HEK293T (cell line): ENCODE measurements at regions not wholly inside any gene's neighbourhood (a gene's known extent, or its start where the extent isn't known, plus 50 kb on each side); places are given as distances from the start of the nearest gene placed in this dataset.
A peak's percentile ranks its signal among the peaks of the same experiment; 100 is the strongest.

Source experiments
- CTCF ChIA-PET: fragments of 350-600 bp; formaldehyde crosslinking; extraction: SDS; loops from one replicate; lab custom pipeline; 2021; ENCODE audit warnings: antibody characterized with exemption, inconsistent platforms; lab: Yijun Ruan, JAX
- POLR2A ChIA-PET: fragments of 350-600 bp; formaldehyde crosslinking; extraction: SDS; loops from one replicate; lab custom pipeline; 2020; ENCODE audit warnings: antibody characterized with exemption, inconsistent platforms; lab: Yijun Ruan, JAX
- DNase-seq: peaks from one replicate; pipeline ENCODE4 v3.0.0; 2012; ENCODE audit warnings: mixed read lengths; ENCODE audit errors: extremely low spot score
- ARNT ChIP-seq: fragments of 450-650 bp; IDR thresholded peaks from 2 replicates; pipeline ENCODE4 v1.6.1; 2017; ENCODE audit warnings: mild to moderate bottlenecking
- BHLHE40 ChIP-seq: fragments of 450-650 bp; IDR thresholded peaks from 2 replicates; pipeline ENCODE4 v1.6.1; 2016; ENCODE audit warnings: mild to moderate bottlenecking, moderate library complexity, borderline replicate concordance
- CTBP1 ChIP-seq: fragments of 450-650 bp; IDR thresholded peaks from 2 replicates; pipeline ENCODE4 v1.6.1; 2016; ENCODE audit warnings: borderline replicate concordance
- ELF4 ChIP-seq: fragments of 450-650 bp; IDR thresholded peaks from 2 replicates; pipeline ENCODE4 v1.6.1; 2017; ENCODE audit warnings: antibody characterized with exemption
- FOXA1 ChIP-seq: fragments of 450-650 bp; IDR thresholded peaks from 2 replicates; pipeline ENCODE4 v1.6.1; 2016; ENCODE audit warnings: mild to moderate bottlenecking
- FOXK2 ChIP-seq: fragments of 450-650 bp; IDR thresholded peaks from 2 replicates; pipeline ENCODE4 v1.6.1; 2016; ENCODE audit warnings: mild to moderate bottlenecking
- FOXM1 ChIP-seq: fragments of 450-650 bp; IDR thresholded peaks from 2 replicates; pipeline ENCODE4 v1.6.1; 2017; ENCODE audit warnings: mild to moderate bottlenecking, borderline replicate concordance
- HDGF ChIP-seq: fragments of 450-650 bp; IDR thresholded peaks from 2 replicates; pipeline ENCODE4 v1.6.1; 2017; ENCODE audit warnings: antibody characterized with exemption, borderline replicate concordance
- L3MBTL2 ChIP-seq: fragments of 450-650 bp; conservative IDR thresholded peaks from 2 replicates; pipeline ENCODE4 v1.6.1; 2016; ENCODE audit warnings: mild to moderate bottlenecking
- LEF1 ChIP-seq: fragments of 450-650 bp; IDR thresholded peaks from 2 replicates; pipeline ENCODE4 v1.6.1; 2017; ENCODE audit warnings: mild to moderate bottlenecking, borderline replicate concordance
- NFRKB ChIP-seq: fragments of 450-650 bp; IDR thresholded peaks from 2 replicates; pipeline ENCODE4 v1.6.1; 2016; ENCODE audit warnings: mild to moderate bottlenecking, moderate library complexity
- PKNOX1 ChIP-seq: fragments of 450-650 bp; IDR thresholded peaks from 2 replicates; pipeline ENCODE4 v1.6.1; 2016
- SP1 ChIP-seq: fragments of 450-650 bp; IDR thresholded peaks from 2 replicates; pipeline ENCODE4 v1.6.1; 2017
- SUZ12 ChIP-seq: fragments of 450-650 bp; IDR thresholded peaks from 2 replicates; pipeline ENCODE4 v1.6.1; 2016; ENCODE audit warnings: mild to moderate bottlenecking
- TARDBP ChIP-seq: fragments of 450-650 bp; IDR thresholded peaks from 2 replicates; pipeline ENCODE4 v1.6.1; 2016
- ZNF384 ChIP-seq: fragments of 450-650 bp; IDR thresholded peaks from 2 replicates; pipeline ENCODE4 v1.6.1; 2016

- POLR2A ChIA-PET, result no interaction called here
- CTCF ChIA-PET, result interaction anchor here (0.6 kb wide), 1 partner anchor 202 kb away, joined by 3 read pairs; no protein-coding TSS in a partner anchor
- DNase-seq, result no peak
- TF ChIP-seq HDGF (no peak), FOXM1 (no peak), CTBP1 (no peak), ZNF384 (no peak), TARDBP (no peak), SP1 (no peak), NFRKB (no peak)
Observed at GRCh38 chr22:49636649-49637048, 191.0 kb downstream of the BRD1 start.

DNA sequence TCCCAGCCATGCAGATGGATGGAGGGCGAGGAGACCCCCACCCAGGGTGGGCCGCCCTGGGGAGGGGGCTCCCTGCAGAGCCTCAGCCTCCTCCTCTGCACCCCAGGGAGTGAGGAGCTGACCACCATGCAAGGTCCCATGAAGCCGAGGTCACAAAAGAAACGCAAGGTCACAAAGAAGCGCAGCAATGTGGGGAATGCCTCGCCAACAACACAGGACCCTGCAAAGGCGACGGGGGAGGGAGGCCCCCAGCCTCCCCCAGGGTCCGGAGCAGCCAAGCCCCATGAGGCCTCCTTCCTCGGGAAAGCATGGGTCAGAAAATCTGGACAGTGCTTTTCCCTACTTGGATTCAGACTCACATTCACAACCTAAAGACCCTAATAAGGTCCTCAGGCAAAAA, 191.5 kb downstream of the BRD1 start:
- no peak for DNase-seq
- ChIA-PET CTCF (no interaction called here), POLR2A (no interaction called here)
- TF ChIP-seq PKNOX1 (no peak), TARDBP (no peak), ARNT (no peak), FOXM1 (no peak), SP1 (no peak), ZNF384 (no peak), NFRKB (no peak), BHLHE40 (no peak), FOXA1 (no peak), L3MBTL2 (no peak), ELF4 (no peak), LEF1 (no peak), SUZ12 (no peak)

DNA sequence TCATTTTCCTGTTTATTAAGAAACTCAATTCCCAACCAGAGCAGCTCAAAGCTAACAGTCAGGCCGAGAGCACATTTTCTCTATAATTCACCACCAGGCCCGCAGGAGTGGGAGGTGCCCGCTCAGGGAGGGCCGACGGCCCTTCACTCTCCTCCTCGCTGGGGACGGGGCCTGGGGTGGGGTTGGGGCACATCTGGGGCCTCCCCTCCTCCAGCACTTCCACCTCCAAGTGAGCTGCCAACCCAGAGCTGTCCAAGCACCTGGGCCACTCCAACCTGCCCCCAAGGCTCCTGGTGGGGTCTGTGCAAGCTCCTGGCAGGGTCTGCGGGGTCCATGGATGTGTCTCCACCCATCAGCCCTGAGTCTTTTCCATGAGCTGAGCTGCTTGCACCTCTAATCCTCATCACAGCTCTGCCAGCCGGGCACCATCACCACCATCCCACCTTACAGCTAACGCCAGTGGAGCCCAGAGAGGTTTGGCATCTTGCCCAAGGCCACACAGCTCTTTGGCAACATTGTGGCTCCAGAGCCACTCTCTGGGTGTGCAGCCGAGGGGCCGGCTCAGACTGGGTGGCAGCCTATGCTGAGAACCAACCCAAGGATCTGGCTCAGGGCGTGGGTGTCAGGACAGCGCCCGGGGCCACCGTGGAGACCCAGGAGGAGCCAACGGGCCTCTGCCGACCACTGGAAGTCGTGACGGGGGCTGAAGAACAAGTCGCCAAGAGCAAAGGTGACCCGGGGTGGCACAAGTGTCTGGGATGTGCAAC, 193.5 kb downstream of the BRD1 start:
- ChIA-PET CTCF (no interaction called here), POLR2A (no interaction called here)
- TF ChIP-seq TARDBP (no peak), LEF1 (no peak), FOXK2 (no peak), CTBP1 (no peak), PKNOX1 (no peak), FOXA1 (no peak), NFRKB (no peak), SUZ12 (no peak), ARNT (no peak), SP1 (no peak)
- no peak for DNase-seq

DNA sequence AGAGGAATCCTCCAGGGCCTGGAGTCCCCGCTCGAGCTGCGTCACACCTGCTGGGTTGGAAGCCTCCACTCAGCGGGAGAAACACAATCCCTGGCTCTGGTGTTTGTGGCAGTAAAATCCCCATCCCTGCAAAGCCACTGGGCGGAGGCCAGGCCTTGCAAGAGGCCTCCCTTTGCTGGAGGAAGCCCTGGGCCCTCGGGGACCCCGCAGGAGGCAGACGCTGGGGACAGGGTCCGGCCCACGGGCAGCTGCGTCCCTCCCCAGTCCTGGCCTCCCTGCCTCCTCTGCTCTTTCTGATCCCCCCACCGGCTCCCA, 194.7 kb downstream of the BRD1 start:
- peak; percentile 21 for DNase-seq
- ChIA-PET CTCF (interaction anchor here (0.6 to 1.0 kb wide), 3 partner anchors 98 to 1783 kb away, joined by 3 read pairs; no protein-coding TSS in a partner anchor), POLR2A (no interaction called here)
- TF ChIP-seq SP1, result no peak
- TF ChIP-seq FOXK2, result no peak

DNA sequence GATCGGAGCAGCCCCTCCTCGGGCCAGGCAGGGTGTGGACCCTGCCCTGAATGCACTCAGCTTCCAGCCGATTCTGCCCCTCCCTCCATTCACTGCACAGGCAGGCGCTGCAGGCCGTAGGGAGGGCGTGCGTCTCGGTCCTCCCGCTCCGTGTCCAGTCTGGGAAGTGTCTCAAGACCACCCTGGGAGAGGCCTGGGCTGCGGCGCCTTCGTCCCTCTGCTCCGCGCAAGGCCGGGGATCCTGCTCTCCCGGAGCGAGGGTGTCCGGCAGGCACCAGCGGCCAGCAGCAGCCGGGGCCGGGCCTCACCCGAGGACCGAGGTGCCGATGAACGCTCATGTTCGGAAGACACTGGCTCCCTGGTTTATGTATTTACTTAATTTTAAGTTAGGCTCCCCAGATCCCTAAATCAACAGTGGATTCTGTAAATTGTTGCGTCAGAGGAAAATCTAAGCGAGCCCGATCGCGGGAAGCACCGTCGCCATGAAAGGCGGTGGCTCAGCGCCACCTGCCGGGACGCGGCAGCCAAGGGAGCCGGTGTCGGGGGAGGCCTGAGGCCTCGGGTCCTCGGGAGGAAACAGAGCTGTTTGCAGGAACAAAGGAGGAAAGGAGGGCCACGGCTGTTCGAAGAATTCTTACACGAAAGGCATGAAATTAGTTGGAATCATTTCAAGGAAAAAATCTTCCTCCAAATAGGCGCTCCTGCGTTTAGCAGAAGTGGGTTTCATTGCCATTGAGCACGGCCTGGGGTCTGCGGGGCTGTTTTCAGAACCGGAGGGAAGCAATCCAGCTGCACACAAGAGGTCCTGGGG, 195.3 kb downstream of the BRD1 start:
- DNase-seq, result peak; percentile 84
- ChIA-PET POLR2A (no interaction called here), CTCF (interaction anchor here (0.6 to 1.0 kb wide), 3 partner anchors 97 to 1782 kb away, joined by 3 read pairs; no protein-coding TSS in a partner anchor)
- peak; percentile 63 for TF ChIP-seq L3MBTL2
- TF ChIP-seq PKNOX1, result no peak
- no peak for TF ChIP-seq FOXM1
- no peak for TF ChIP-seq TARDBP

GRCh38 chr22:49630448-49630946, 197.2 kb downstream of the BRD1 start:
- CTCF ChIA-PET, result no interaction called here
- POLR2A ChIA-PET, result interaction anchor here (0.7 kb wide), 1 partner anchor 150 kb away, joined by 4 read pairs; no protein-coding TSS in a partner anchor
- DNase-seq, result no peak
- TF ChIP-seq ZNF384 (no peak), HDGF (no peak), FOXK2 (no peak), FOXM1 (no peak), TARDBP (no peak), LEF1 (no peak), ELF4 (no peak), L3MBTL2 (no peak), PKNOX1 (no peak), SP1 (no peak), SUZ12 (no peak)
